Frontal cortex (tissue), 3 donors: ENCODE measurements at regions not wholly inside any gene's neighbourhood (a gene's known extent, or its start where the extent isn't known, plus 50 kb on each side); places are given as distances from the start of the nearest gene placed in this dataset.

Experiments
- DNase-seq, 2 donors: peaks; one replicate each; pipeline ENCODE4 v3.0.0; 2012; ENCODE audit warnings: low spot score in 2 of 2
- FAIRE-seq: peaks from 2 replicates; lab custom pipeline; 2012; peaks lifted over from hg19 to GRCh38; lab: Jason Lieb, UNC
- donor health status: control.
- donor health status: control.
- donor health status: control.

DNA sequence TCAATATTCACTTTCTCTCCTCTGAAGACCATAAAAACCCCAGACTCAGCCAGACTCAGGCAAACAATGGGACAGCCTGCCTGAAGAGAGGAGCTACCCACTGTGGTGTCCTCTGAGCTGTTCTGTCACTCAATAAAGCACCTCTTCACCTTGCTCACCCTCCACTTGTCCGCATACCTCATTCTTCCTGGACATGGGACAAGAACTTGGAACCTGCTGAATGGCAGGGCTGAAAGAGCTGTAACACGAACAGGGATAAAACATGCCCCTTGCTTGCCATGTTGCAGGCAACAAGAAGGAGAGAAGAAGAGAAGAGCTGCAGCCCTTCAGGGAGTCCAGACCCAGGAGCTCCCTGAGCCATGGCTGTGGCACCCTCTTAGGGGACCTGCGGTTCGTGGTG, 86.8 kb upstream of the SEMA6A start:
- DNase-seq, result no peak
- FAIRE-seq, result no peak

DNA sequence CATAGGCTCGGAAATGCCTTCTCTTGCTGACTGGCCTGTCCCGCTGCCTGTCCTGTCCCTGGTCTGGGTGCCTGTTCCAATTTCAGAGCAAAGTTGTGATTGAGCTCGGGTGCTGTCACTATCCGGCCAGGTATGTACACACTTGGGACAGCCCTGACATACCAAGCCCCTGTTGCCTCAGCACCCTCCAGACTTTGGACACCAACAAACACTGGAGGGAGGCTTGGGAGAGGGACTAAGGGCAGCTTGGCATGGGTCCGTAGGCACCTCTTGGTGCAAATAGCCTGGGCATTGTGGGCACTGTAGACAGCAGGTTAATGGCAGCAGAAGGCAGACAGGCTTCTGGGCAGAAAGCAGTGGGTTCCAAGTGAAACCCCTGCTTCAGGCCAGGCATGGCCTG, 86.3 kb upstream of the SEMA6A start:
- FAIRE-seq (no peak), DNase-seq (no peak)

DNA sequence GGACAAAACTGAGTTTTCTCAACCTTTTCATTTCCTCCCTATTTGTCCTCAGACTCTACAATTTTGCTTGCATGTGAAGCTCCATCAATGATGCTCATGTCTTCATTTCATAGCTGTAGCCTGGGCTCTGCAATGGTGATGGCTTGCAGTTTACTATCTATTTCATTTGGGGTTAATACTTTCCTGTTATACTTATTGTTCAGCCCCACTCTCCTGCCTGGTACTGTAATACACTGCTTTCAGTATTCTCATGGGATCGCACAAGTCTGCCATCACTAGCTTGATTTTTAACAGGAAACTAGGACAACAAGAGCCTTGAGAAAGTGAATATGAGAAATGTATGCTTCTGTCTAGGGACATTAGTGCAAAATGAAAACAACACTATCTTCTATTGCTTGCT, 84.2 kb upstream of the SEMA6A start:
- no peak for FAIRE-seq
- no peak for DNase-seq

DNA sequence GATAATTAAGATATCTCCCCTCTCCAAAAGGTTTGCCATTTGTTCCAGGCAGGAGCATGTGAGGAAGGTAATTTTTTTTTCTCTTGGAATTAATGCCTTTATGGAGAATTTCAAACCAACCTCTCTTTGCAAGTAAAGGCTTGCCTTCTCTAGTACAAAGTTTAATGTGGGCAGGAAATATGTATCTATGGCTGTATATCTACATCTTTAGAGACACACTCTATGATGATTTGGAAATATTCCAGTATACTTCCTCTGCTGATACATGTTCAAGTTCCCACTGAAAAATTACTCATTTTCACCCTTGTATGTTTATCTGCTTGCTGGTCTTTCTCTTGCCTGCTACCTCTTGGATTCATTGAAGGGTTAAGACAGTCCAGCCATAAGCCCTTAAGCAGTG, 83.5 kb upstream of the SEMA6A start:
- DNase-seq (no peak), FAIRE-seq (no peak)

DNA sequence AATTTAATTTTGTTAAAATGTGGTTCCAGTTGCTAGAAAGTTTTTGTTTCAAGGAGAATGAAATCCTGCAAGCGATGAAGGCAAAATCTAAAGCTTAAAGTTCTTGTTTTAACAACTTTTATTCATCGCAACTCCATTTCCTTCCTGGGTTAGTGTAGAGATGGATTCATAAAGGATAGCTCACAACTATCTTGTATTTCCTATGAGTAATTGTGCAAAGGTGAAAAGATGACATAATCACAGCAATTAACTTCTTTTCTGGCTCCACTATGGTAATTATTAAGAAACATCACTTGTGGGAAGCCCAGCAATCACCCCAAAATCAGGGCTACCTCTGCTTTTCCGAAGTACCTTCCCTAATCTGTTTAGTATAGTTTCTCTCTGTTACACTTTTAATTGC, 80.8 kb upstream of the SEMA6A start:
- FAIRE-seq, result no peak
- no peak for DNase-seq

DNA sequence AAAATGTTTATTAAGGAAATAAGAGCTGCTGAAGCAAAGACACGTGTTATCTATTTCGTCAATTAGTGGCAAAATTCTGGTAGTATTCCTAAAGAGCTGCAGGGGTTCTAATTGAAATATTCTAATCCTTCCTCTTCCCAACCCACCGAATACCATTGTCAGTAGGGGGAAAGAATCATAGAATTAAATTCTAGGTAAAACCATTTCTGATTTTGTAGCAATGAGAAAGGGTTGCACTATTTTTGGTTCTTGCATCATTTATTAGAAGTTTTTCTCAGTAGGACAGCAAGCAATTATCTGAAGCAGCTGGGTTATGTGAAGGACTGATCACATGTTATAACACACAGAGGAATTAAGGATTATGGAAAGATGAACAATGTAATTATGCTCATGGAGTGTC, 80.3 kb upstream of the SEMA6A start:
- FAIRE-seq (no peak), DNase-seq (no peak)

DNA sequence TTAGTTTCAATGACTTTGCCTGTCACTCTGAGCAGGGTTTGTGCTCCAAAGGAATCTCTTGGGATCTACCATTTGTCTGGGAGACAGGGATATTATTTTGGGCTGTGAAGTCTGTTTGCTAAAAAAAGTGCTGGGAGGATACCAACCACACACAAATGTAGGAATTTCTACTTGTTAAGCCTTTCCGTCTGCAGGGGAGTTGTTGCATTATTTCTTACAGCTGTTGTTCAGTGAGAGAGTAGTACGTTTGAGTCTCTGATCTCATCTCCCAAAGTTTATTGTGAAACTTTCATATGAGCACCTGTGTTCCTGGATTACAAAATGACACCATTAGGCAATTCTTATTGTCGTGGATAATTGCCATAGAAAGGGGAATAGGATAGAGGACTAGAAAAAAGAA, 78.3 kb upstream of the SEMA6A start:
- DNase-seq (no peak), FAIRE-seq (no peak)

DNA sequence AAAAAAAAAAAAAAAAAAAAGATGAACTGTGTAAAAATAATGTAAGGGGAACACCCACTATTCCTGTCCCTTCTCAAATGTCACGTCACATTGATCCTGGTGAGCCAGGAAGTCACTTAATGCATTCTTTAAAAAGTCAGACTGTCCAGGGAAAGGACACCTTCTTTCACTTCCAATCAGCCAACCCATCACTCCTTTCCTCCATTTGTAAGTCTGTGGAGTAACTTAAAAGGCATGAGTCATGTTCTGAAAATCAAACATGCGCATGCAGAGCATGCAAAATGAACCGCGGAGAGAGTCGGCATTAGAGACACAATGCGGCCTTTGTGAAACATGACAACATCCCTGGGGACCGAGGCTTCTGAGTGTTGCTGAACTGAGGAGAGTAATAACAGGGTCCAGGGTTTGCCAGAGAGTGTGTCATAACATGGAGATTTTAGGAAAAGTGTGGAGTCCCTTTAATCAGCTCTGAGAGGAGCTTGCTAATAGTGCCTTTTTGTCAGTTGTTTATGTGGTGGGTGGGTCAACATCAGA, 77.6 kb upstream of the SEMA6A start:
- FAIRE-seq, result peak; percentile 57
- peak; percentile 28 to 38 for DNase-seq

DNA sequence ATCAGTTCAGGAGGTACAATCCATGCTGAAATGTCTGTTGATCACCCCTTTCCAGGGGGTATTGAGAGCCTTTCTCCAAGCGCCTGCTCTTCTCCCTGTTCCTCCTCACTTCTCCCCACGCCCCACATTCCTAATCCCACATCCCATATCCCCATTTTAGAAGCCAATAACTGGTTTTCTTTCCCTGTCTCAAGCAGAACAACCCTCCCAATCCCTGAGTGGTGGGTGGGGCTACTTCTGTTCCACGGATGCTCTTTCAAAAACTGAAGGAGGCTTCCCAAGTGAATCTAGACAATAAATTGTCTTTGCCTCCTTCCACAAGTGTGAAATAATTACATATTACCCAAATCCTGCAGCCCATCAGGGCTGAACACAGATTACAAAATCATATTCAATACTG, 77.0 kb upstream of the SEMA6A start:
- DNase-seq (no peak), FAIRE-seq (no peak)

DNA sequence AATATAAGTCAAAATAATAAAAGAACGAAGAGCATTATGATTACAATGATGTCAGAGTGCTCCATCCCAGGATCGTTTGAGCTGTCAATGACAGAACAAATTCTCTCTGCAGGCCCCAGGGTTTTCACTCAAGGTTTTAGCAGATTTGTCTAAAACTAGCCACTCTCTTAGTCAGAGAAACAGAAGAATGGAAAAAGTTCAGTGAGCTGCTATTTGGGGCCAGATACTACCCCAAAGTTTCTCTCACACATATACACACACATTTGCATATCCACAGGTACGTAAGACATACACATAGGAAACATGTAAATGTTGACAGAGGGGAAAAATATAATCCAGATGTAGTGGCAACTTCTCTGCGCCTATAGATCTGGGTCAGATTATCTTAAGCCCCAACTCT, 76.3 kb upstream of the SEMA6A start:
- FAIRE-seq (no peak), DNase-seq (no peak)

DNA sequence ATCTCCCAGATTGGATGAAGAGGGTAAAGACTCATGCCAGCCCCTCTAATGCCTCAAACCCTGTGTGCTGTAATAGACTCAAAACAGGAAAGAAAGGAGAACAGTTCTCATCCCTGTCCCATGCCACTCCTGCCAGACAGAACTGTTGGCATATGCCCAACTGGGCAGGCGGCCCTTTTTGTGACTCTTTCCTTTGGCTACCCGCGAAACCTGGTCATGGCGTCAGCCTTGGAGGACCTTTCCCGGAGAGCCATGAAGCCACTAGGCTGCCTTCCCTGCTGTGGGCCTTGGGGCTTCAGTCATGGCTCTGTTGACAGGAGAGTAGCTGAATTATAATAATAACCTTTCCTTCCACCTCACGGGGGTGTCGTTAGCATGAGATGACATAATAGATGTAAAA, 75.9 kb upstream of the SEMA6A start:
- FAIRE-seq, result no peak
- DNase-seq, result no peak

DNA sequence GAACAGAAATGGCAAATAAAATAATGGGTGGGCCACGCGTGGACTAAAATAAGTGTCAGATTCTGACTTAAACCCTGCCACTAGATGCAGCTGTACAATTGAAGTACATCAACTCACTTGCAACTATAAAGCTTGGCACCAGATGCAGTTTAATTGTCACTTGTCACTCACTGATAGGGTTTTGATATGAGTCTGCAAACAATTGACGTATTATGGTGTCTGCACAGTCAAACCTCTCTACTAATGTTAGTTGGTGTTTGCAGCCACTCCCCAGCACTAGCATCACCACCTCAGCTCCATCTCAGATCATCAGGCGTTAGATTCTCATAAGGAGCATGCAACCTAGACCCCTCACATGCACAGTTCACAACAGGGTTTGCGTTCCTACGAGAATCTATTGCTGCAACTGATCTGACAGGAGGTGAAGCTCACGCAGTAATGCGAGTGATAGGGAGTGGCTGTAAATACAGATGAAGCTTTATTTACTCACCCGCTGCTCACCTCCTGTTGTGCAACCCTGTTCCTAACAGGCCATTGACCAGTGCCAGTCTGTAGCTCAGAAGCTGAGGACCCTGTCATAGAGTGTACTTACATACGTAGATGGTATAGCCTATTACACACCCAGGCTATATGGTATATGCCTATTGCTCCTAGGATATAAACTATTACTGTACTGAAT, 72.1 kb upstream of the SEMA6A start:
- DNase-seq (no peak), FAIRE-seq (no peak)

DNA sequence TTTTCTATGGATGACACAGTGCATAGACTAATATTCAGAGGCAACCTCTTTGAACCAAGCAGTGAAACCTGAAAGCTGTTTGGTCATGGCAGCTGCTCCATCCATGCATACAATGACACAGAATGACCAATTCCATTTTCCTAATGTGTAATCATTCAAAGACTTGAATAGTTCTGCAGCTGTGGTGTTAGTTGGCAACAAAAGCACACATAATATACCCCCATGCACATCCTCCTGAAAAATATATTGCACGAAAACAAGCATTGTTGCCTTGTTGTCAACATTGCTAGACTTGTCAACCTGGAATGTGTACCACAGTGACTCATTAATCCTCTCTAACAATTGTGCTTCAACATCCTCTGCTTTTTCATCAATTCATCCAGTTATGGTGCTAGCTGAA, 71.0 kb upstream of the SEMA6A start:
- FAIRE-seq, result no peak

DNA sequence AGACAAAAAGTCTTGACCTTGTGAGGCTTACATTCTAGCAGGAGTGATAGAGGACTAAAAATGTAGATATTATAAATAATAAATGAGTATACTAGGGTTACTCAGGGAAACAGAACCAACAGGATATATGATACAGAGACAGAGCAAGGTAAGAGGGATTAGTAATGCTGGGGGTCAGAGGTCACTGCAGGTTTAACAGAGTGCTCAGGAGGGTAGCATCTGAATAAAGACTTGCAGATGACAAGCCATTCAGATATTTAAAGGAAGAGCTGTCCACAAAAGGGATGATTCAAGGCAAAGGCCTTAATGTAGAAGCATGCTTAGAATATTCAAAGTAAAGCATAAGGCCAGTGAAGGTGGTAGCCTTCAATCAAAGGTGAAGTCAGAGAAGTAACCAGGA, 65.6 kb upstream of the SEMA6A start:
- FAIRE-seq, result no peak
- no peak for DNase-seq

More for the DNA sequence above, 71.0 kb upstream of the SEMA6A start:
- DNase-seq, result no peak

DNA sequence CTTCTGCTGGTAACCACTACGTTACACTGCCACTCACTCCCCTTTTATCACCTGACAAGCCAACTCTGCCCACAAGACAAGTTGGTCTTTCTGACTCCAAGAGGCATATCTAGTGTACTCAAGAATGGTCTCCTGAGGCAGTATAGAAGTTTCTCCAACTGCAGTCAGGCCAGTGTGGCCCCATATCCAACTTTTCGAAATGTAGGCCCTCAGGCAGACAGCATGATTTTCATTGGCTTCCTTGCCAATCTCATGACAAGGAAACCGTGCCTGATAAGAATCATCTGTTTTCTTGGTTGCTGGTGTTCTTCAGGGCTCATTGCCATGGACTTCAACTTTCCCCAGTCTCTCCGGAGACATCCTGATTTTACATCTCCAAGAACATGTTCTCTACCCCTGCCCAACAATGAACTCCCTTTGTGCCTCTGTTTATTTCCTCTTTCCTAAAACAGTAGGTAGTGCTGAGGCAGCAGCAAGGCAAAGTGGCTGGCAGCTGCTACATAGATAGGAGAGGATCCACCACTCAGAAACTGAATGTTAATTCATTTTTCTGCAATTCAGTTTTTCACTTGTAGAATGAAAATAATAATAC, 62.6 kb upstream of the SEMA6A start:
- FAIRE-seq (no peak), DNase-seq (no peak)

DNA sequence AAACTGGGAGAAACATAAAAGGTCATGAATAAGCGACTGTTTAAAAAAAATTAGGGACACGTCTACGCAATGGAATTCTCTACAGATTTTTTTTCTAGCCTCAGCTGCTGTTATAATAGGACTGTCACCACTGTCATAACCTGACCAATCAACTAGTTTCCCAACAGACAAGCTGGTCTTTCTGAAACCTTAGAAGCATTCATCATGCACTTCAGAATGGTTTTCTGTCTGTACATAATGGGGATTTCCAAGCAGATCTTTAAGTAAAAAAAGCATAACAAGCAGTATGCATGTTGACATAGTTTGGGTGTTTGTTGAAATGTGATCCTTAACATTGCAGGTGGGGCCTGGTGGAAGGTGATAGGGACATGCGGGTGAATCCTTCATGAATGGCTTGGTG, 58.3 kb upstream of the SEMA6A start:
- DNase-seq, result no peak

DNA sequence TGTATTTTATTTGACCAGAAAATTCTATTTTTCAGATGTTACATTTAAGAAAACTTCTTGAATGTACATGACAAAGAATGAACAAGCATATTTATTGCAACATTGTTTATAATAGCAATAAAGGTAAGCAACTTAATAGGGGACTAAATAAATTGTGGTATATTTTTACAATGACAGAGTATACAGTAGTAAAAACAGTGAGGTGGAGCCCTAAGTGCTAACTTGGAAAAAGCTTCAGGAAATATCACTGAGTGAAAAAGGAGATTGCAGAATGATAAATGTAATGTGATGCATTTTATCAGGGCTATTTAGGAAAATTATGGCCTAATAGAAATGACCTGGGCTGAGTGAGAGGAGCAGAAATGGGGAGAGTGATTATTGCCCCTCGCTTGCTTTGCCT, 56.5 kb upstream of the SEMA6A start:
- no peak for FAIRE-seq
- no peak for DNase-seq

More for the DNA sequence above, 58.3 kb upstream of the SEMA6A start:
- FAIRE-seq, result no peak

DNA sequence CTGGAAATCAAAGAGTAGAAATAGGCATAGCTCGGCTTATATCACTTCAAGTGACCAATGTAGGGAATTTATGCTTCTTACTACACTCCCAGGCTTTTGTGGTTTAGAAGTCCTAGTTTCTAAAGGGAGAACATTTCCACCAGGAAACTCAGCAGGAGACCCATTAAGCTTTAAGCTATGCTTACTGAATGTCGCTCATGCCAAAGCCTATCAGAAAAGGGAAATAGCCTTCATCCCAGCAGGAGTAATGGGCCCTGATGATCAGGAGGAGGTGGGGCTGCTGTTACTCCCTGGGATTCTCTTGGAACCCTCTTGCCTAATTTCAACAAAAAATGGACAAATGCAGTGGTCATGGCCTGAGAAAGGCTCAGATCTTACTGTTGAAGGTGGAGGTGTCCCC, 54.5 kb upstream of the SEMA6A start:
- DNase-seq (no peak), FAIRE-seq (no peak)

DNA sequence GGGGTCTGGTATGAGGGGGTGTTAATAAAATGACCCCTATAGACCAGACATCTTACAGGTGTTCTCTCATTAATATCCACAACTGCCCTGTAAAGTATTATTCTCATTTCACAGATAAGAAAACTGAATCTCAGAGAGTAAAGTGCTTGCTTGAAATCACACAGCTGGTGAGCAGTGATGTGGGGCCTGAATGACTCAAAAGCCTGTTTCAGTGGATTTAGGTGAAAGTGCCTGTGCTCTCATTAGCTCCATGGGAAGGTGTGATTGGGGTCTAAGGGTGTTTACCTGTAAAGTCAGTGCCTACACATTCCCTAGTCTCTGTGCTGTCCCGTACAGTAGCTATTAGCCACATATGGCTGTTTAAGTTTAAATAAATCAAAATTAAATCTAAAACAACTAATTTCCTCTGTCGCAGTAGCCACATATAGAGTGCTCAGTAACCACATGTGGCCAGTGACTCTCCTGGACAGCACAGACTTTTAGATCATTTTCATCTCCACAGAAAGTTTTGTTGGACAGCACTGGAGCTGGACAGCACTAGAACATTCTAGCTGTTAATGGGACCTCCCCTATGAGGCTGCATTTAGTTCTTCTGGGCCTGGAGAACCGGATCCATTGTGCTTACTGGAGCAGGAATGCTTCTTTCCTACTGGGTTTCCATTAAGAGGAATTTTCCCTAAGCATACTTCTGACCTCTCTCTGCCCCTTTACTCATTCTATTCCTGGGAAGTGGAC, 52.5 kb upstream of the SEMA6A start:
- DNase-seq, result no peak

DNA sequence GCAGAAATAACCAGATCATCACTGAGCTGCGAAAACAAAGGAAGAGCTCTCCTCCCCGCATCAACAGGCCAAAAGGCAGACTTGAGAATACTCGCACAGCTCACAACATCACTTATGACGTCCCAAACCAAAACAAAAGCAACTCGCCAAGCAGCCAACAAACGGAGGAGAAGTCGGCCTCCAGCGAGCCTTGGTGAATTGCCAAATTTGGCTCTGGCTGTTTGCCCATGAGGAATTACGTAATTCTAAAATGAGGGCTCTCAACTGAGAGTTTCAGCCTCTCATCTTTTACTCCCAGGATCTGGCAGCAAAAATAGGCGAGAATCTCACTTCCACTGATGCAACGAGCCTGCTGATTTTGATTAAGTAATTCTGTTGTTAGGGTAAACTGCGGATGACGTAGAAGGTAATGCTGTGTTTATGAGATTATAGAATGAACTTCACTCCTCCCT, 51.7 kb upstream of the SEMA6A start:
- DNase-seq (peak; percentile 28 to 59), FAIRE-seq (peak; percentile 65)

More for the DNA sequence above, 52.5 kb upstream of the SEMA6A start:
- no peak for FAIRE-seq
